ENCODE measurements at regions not wholly inside any gene's neighbourhood (a gene's known extent, or its start where the extent isn't known, plus 50 kb on each side); places are given as distances from the start of the nearest gene placed in this dataset.

DNA sequence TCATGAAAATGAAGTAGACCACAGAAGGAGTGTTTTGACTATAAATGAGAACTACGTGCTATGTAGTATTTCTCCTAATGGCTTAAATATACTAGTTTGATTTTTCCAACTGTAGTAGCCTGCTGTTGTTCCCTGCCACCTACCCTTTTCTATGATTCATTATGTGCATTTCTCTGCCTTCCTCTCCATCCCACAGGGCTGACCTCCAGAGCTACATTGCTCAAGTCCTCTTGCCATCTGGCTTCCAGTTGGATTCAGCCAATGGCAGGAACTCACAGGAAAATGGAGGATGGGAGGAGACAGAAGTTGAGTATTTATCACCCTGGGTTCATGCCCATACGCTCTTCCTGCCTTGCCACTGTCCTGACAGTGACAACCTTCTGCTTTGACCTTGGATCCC lies 515.3 kb downstream of the SOX5 start:
- TF ChIP-seq, protein P1, sequence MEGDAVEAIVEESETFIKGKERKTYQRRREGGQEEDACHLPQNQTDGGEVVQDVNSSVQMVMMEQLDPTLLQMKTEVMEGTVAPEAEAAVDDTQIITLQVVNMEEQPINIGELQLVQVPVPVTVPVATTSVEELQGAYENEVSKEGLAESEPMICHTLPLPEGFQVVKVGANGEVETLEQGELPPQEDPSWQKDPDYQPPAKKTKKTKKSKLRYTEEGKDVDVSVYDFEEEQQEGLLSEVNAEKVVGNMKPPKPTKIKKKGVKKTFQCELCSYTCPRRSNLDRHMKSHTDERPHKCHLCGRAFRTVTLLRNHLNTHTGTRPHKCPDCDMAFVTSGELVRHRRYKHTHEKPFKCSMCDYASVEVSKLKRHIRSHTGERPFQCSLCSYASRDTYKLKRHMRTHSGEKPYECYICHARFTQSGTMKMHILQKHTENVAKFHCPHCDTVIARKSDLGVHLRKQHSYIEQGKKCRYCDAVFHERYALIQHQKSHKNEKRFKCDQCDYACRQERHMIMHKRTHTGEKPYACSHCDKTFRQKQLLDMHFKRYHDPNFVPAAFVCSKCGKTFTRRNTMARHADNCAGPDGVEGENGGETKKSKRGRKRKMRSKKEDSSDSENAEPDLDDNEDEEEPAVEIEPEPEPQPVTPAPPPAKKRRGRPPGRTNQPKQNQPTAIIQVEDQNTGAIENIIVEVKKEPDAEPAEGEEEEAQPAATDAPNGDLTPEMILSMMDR (IDR thresholded peaks at IDR 0.05; ENCODE audit: insufficient read depth, low read length, poor library complexity, severe bottlenecking): no peak
- TF ChIP-seq EZH2phosphoT487 (conservative IDR thresholded peaks at IDR 0.05; ENCODE audit: low read length): no peak
